GM18951 (cell line): ENCODE measurements at regions not wholly inside any gene's neighbourhood (a gene's known extent, or its start where the extent isn't known, plus 50 kb on each side); places are given as distances from the start of the nearest gene placed in this dataset.

ENCODE experiments used
- POLR2A ChIP-seq: IDR thresholded peaks from 4 replicates; pipeline ENCODE4 v1.6.1; 2011; ENCODE audit warnings: mild to moderate bottlenecking; ENCODE audit not compliant: insufficient read length, insufficient read depth; ENCODE audit errors: extremely low read depth
- in situ Hi-C: fragments of 300-500 bp; cut with MboI; formaldehyde crosslinking; loops from one replicate; pipeline ENCODE4 v1.12.0; 2022; ENCODE audit warnings: low sequenced_read_pairs, mixed read lengths, inconsistent platforms; ENCODE audit not compliant: unreplicated experiment

DNA sequence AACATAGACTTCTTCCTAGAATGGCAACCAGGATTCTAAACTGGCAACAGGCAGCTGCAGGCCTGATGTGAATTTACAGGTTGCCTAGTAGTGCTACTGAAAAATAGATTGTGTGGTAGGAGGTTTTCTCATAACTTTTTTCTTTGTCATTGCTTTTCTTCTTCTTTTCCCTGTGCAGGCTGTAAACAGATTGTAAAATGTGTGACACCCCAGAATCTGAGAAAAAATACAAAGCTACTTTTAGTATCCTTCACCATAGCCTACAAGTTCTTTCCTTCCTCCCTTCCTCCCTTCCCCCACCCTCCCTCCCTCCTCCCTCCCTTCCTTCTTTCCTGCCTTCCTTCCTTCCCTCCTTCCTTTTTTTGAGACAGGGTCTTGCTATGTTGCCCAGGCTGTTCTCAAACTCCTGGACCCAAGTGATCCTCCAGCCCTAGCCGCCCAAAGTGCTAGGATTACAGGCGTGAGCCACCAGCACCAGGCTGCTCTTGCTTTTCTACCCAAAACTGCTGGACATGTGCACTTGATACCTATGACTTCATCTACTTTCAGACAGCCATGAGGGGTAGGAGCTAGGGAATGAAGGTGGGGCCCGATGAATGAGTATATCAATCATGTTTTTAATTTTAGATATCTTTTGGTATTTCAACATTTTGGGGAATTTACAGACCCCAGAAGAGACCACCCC lies 114.2 kb upstream of the EEA1 start:
- in situ Hi-C loops = no loop called here
- TF ChIP-seq POLR2A = no peak

GRCh38 chr12:93043877-93044209 lies 114.7 kb upstream of the EEA1 start:
- in situ Hi-C loops = no loop called here

GRCh38 chr12:93047118-93047517 lies 118.0 kb upstream of the EEA1 start:
- no peak for TF ChIP-seq POLR2A
- in situ Hi-C loops = no loop called here

More at GRCh38 chr12:93043877-93044209, 114.7 kb upstream of the EEA1 start:
- no peak for TF ChIP-seq POLR2A

GRCh38 chr12:93048656-93049055 lies 119.6 kb upstream of the EEA1 start:
- TF ChIP-seq POLR2A = no peak
- in situ Hi-C loops = no loop called here

DNA sequence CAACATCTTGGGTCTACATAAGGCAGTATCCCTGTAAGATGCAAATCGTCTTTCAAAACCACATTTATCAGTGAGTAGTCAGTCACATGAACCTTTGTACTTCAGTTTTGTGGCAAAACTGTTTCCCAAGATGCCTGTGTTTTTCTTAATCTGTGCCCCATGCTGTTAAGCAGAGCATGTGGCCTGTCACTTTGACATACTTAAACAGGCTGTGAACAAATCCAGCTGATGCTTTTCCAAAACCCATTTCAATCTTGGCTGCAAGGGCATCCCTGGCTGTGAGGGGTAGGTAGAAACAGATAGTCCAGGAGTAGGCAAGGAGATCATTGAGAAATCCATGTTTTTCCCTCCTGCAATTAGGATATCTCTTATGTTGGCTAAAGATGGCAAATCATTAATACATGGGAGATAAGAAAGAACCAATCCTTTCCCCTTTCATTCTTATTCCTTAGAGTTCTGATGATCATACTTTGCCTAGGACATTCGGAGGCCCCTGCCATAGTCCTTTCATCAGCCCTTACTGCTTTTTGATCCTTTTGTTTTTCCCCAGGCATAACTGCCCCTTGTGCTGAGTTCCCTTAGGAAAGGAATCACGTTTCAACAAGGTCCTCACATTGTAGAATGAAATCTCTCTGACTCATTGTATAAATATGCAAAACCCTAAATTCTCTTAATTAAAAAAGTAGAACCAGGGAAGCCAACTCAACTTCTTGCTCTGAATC lies 121.1 kb upstream of the EEA1 start:
- in situ Hi-C loops = no loop called here
- TF ChIP-seq POLR2A = no peak

DNA sequence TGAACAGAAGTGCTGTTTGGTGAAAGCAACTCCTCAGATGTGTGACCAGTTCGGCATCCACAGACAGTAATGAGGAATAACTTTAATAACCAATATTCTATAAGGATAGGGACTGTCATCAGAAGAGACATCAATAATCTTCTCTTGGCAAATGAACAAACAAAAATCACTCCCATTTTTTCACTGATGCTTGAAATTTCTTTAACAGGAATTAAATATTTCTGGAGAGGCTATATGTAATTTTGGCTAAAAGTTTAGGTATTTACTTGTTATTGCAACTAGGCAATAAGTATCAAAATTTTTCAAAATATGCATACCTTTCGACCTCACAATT lies 121.6 kb upstream of the EEA1 start:
- TF ChIP-seq POLR2A = no peak

GRCh38 chr12:93054021-93054420 lies 124.9 kb upstream of the EEA1 start:
- no peak for TF ChIP-seq POLR2A
- in situ Hi-C loops = no loop called here

More for the DNA sequence above, 121.6 kb upstream of the EEA1 start:
- in situ Hi-C loops = no loop called here

- in situ Hi-C loops = no loop called here
- TF ChIP-seq POLR2A = no peak
Measured at GRCh38 chr12:93055221-93055620, 126.1 kb upstream of the EEA1 start.

DNA sequence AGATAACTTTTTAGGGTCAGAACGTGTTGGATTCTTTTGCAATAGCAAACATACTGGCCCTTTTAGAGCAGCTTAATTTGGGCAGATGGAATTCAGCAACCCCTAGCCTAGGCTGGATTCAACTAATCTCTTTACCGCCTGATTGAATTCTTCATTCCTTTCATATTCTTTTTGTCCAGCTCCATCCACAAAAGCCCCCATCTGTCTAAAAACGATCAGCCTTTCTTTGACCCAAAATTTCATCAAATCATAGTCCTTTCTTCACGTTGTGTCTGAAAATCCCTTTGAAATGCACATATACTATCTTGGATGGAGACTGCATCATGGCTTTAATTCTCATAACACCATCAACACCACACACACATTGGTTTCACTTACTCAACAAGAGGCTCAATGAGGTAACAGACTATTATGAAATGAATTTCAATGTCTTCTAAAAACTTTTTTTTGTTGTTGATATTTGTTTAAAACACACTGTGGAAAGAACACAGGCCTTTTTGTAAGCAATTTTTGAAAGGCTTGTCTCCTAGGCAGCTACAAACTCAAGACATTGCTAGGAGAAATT lies 128.0 kb upstream of the EEA1 start:
- in situ Hi-C loops = no loop called here
- TF ChIP-seq POLR2A = no peak

GRCh38 chr12:93058280-93058679 lies 129.2 kb upstream of the EEA1 start:
- in situ Hi-C loops = no loop called here
- no peak for TF ChIP-seq POLR2A

- in situ Hi-C loops = no loop called here
- TF ChIP-seq POLR2A = no peak
Measured at GRCh38 chr12:93059288-93059687, 130.2 kb upstream of the EEA1 start.

GRCh38 chr12:93059925-93060665 lies 131.0 kb upstream of the EEA1 start:
- in situ Hi-C loops = no loop called here
- TF ChIP-seq POLR2A = no peak

GRCh38 chr12:93060666-93061472 lies 131.8 kb upstream of the EEA1 start:
- no peak for TF ChIP-seq POLR2A
- in situ Hi-C loops = no loop called here
